DND-41 (cell line): ENCODE measurements at regions not wholly inside any gene's neighbourhood (a gene's known extent, or its start where the extent isn't known, plus 50 kb on each side); places are given as distances from the start of the nearest gene placed in this dataset.

Source experiments
- ATAC-seq: fragments of 200-7000 bp; cut with Tn5 transposase; 3 replicates; pipeline ENCODE4 v1.9.1; 2021; ENCODE audit warnings: low read depth; ENCODE audit not compliant: insufficient read depth
- DNase-seq: peaks from one replicate; pipeline ENCODE4 v3.0.0-alpha.2; 2020
- H2AFZ ChIP-seq: 2 replicates; pipeline ENCODE4 v1.6.0; 2012; ENCODE audit warnings: low read depth, low read length
- H3K27ac ChIP-seq: 2 replicates; pipeline ENCODE4 v1.5.1; 2012; ENCODE audit warnings: low read length, inconsistent platforms
- H3K27me3 ChIP-seq: fragments of 200-600 bp; sonication (generic); 2 replicates; pipeline ENCODE4 v1.6.0; 2012; ENCODE audit warnings: low read length, mild to moderate bottlenecking, inconsistent platforms; ENCODE audit not compliant: insufficient read depth, poor library complexity
- H3K36me3 ChIP-seq: 2 replicates; pipeline ENCODE4 v1.5.1; 2012; ENCODE audit warnings: low read length, inconsistent platforms; ENCODE audit not compliant: insufficient read depth
- H3K4me1 ChIP-seq: 2 replicates; pipeline ENCODE4 v1.5.1; 2012; ENCODE audit warnings: mild to moderate bottlenecking, low read length; ENCODE audit not compliant: insufficient read depth
- H3K4me2 ChIP-seq: 2 replicates; pipeline ENCODE4 v1.6.0; 2012; ENCODE audit warnings: mild to moderate bottlenecking, moderate library complexity, low read length, inconsistent platforms; ENCODE audit not compliant: insufficient read depth
- H3K4me3 ChIP-seq, 2 experiments: fragments of 200-600 bp in 1 of 2; shearing (Covaris generic) in 1 of 2; 2 replicates each; pipeline ENCODE4 v1.5.1; 2012 to 2016; ENCODE audit warnings: inconsistent platforms in 2 of 2, low read length in 2 of 2, mild to moderate bottlenecking in 2 of 2, low read depth in 1 of 2, moderate library complexity in 1 of 2
- H3K79me2 ChIP-seq: 2 replicates; pipeline ENCODE4 v1.6.0; 2012; ENCODE audit warnings: low read length, inconsistent platforms; ENCODE audit not compliant: insufficient read depth
- H3K9ac ChIP-seq: 2 replicates; pipeline ENCODE4 v1.6.0; 2012; ENCODE audit warnings: low read depth, mild to moderate bottlenecking, inconsistent platforms, low read length, moderate library complexity
- H3K9me3 ChIP-seq: 2 replicates; pipeline ENCODE4 v1.5.1; 2012; ENCODE audit warnings: low read length, moderate library complexity, mild to moderate bottlenecking, inconsistent platforms; ENCODE audit not compliant: insufficient read depth, severe bottlenecking
- H4K20me1 ChIP-seq: 2 replicates; pipeline ENCODE4 v1.6.0; 2012; ENCODE audit warnings: low read length; ENCODE audit not compliant: insufficient read depth
- EZH2 ChIP-seq: IDR thresholded peaks from 3 replicates; pipeline ENCODE4 v1.6.1; 2012; ENCODE audit warnings: borderline replicate concordance, low read depth, mild to moderate bottlenecking, moderate library complexity, low read length, inconsistent platforms; ENCODE audit not compliant: severe bottlenecking
- TF ChIP-seq, protein P1 (sequence below): IDR thresholded peaks from 2 replicates; pipeline ENCODE4 v1.5.1; 2012; ENCODE audit warnings: borderline replicate concordance, low read length, moderate library complexity, mild to moderate bottlenecking; ENCODE audit not compliant: poor library complexity, severe bottlenecking; ENCODE audit errors: extremely low read depth

DNA sequence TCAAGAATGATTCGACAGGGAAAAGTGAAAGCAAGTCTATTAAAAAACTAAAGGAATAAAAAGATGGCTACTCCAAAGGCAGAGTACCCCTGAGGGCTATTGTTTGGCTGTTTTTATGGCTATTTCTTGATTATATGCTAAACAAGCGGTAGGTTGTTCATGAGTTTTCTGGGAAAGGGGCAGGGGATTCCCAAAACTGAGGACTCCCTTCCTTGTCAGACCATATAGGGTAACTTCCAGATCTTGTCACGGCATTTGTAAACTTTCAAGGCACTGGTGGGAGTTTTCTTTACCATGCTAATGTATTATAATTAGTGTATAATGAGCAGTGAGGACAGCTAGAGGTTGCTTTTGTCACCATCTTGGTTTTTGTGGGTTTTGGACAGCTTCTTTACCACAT is 474.9 kb upstream of the MC4R start:
- H3K9ac ChIP-seq, result no peak overlapping the region
- H3K4me1 ChIP-seq, result no peaks in the 10 kb centered on the region; the same call in 1 of the 2 replicates
- no peak overlapping the region for H3K4me2 ChIP-seq
- H3K27ac ChIP-seq, result no peak overlapping the region
- no peak for TF ChIP-seq EZH2
- TF ChIP-seq, protein P1, sequence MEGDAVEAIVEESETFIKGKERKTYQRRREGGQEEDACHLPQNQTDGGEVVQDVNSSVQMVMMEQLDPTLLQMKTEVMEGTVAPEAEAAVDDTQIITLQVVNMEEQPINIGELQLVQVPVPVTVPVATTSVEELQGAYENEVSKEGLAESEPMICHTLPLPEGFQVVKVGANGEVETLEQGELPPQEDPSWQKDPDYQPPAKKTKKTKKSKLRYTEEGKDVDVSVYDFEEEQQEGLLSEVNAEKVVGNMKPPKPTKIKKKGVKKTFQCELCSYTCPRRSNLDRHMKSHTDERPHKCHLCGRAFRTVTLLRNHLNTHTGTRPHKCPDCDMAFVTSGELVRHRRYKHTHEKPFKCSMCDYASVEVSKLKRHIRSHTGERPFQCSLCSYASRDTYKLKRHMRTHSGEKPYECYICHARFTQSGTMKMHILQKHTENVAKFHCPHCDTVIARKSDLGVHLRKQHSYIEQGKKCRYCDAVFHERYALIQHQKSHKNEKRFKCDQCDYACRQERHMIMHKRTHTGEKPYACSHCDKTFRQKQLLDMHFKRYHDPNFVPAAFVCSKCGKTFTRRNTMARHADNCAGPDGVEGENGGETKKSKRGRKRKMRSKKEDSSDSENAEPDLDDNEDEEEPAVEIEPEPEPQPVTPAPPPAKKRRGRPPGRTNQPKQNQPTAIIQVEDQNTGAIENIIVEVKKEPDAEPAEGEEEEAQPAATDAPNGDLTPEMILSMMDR, result no peak
- ATAC-seq (no peak), DNase-seq (no peak)
- no peaks in the 10 kb centered on the region for H3K79me2 ChIP-seq
- H3K27me3 ChIP-seq, result no peaks in the 10 kb centered on the region
- no peaks in the 10 kb centered on the region for H4K20me1 ChIP-seq
- no peak overlapping the region for H2AFZ ChIP-seq
- no peaks in the 10 kb centered on the region for H3K36me3 ChIP-seq
- no peak overlapping the region for H3K4me3 ChIP-seq
- H3K9me3 ChIP-seq, result no peaks in the 10 kb centered on the region

DNA sequence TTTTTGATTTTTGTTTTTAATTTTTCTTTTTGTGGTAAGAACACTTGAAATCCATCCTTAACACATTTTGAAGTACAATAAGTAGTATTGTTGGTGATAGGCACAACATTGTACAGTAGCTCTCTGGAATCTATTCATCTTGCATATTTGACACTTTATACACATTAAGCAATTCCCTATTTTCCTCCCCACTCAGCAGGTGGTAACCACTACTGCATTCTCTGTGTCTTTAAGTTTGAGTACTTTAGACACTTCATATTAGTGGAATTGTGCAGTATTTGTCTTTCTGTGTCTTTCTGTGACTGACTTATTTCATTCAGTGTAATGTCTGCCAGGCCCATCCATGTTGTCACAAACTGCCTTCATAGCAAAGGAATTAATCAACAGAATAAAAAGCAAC is 471.7 kb upstream of the CDH20 start:
- Histone ChIP-seq H3K4me3 (no peak overlapping the region), H3K4me2 (no peak overlapping the region), H4K20me1 (no peaks in the 10 kb centered on the region), H3K79me2 (no peaks in the 10 kb centered on the region), H3K36me3 (no peaks in the 10 kb centered on the region), H3K27ac (no peak overlapping the region), H2AFZ (no peak overlapping the region), H3K9me3 (no peaks in the 10 kb centered on the region), H3K27me3 (peaks cover 4% of the 10 kb centered on the region), H3K9ac (no peak overlapping the region), H3K4me1 (no peaks in the 10 kb centered on the region)
- no peak for ATAC-seq
- TF ChIP-seq, protein P1, result no peak
- TF ChIP-seq EZH2, result no peak
- DNase-seq, result no peak

DNA sequence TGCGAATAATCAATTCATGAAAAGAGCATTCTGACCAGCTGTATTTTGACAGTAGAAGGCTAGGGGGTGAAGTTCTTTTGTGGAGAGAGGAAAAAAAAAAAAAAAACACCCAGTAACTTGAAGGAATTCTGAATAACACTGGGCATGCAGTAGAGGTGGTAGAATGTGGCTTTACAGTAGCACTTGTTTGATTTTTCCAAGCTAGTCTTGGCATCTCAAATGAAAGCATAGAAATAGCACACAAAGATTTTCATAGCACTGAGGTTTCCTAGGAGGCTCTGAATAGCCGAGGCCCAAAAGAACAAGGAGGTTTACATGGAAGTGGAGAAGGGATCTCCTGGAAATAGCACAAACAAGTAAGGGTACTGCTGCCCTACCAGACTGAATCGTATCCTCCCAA is 470.2 kb upstream of the CDH20 start:
- H3K9me3 ChIP-seq, result no peaks in the 10 kb centered on the region
- H3K27me3 ChIP-seq, result peaks cover 4% of the 10 kb centered on the region
- H2AFZ ChIP-seq, result no peak overlapping the region
- H3K4me2 ChIP-seq, result no peak overlapping the region
- ATAC-seq, result no peak
- DNase-seq, result no peak
- no peak overlapping the region for H3K4me3 ChIP-seq
- no peaks in the 10 kb centered on the region for H3K36me3 ChIP-seq
- TF ChIP-seq, protein P1, result no peak
- TF ChIP-seq EZH2, result no peak
- H3K79me2 ChIP-seq, result no peaks in the 10 kb centered on the region
- no peaks in the 10 kb centered on the region for H4K20me1 ChIP-seq
- H3K27ac ChIP-seq, result no peak overlapping the region
- no peaks in the 10 kb centered on the region for H3K4me1 ChIP-seq
- H3K9ac ChIP-seq, result no peak overlapping the region

DNA sequence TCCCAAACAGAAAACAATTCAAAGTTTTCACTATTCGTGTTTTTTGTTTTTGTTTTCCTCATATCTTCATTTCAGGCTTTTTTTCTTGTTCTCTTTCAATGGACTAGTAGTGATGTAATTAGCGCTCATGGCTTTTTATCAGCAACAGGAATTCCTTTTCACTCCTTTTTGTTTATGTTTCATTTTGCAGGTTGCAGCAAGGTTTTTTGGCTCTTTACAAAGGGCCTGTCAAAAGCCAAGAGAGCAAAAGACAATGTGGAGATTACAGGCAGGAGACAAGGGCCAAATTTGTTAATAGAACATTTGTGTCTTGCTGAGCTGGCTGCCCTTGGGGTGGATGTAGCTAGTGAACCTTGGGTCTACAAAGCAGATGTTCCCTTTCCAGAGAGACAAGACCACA is 467.4 kb upstream of the CDH20 start:
- Histone ChIP-seq H3K4me3 (no peak overlapping the region), H3K27ac (no peak overlapping the region), H3K4me2 (no peak overlapping the region), H2AFZ (no peak overlapping the region), H3K79me2 (no peaks in the 10 kb centered on the region), H4K20me1 (no peaks in the 10 kb centered on the region), H3K9ac (no peak overlapping the region), H3K9me3 (no peaks in the 10 kb centered on the region), H3K4me1 (no peaks in the 10 kb centered on the region), H3K27me3 (no peaks in the 10 kb centered on the region), H3K36me3 (no peaks in the 10 kb centered on the region)
- no peak for TF ChIP-seq EZH2
- TF ChIP-seq, protein P1, result no peak
- DNase-seq, result no peak
- ATAC-seq, result no peak
